Activated CD4-positive, CD25-positive, alpha-beta regulatory T cell treated with anti-CD3 and anti-CD28 coated beads, Interleukin-2, amount 50 U/mL, for 16 hours (primary cell): ENCODE measurements at regions not wholly inside any gene's neighbourhood (a gene's known extent, or its start where the extent isn't known, plus 50 kb on each side); places are given as distances from the start of the nearest gene placed in this dataset.

Source experiments
- DNase-seq: peaks from one replicate; pipeline ENCODE4 v3.0.0-alpha.2; 2020; ENCODE audit warnings: low read depth, low spot score

GRCh38 chr12:126182619-126183236 is 1117.5 kb downstream of the AACS start:
- no peak for DNase-seq

- DNase-seq = no peak
Measured at GRCh38 chr12:126185025-126185424, 1119.8 kb downstream of the AACS start.

GRCh38 chr12:126189856-126190255 is 1124.6 kb downstream of the AACS start:
- no peak for DNase-seq

- no peak for DNase-seq
Measured at GRCh38 chr12:126191031-126191891, 1126.0 kb downstream of the AACS start.

- no peak for DNase-seq
Measured at GRCh38 chr12:126191949-126192348, 1126.7 kb downstream of the AACS start.

GRCh38 chr12:126193190-126193589 is 1128.0 kb downstream of the AACS start:
- DNase-seq = no peak

DNA sequence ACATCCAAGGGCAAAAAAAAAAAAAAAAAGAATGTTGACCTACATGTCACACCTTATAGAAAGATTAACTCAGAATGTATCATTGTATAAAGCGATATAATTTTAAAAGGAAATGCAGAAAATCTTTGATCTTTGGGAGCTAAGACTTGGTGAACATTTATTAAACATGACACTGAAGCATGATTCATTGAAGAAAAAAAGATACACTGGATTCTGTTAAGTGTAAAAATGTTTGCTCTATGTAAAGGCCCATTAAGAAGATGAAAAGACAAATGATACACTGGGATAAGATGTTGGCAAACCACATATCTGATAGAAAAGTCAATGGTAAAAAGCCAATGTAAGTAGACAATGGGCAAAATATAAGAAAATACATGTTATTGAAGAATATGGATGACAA is 1131.0 kb downstream of the AACS start:
- no peak for DNase-seq

GRCh38 chr12:126198516-126198915 is 1133.3 kb downstream of the AACS start:
- no peak for DNase-seq

GRCh38 chr12:126198966-126199692 is 1133.9 kb downstream of the AACS start:
- DNase-seq = no peak

- DNase-seq = no peak
Measured at GRCh38 chr12:126201981-126202537, 1136.8 kb downstream of the AACS start.

GRCh38 chr12:126204326-126204725 is 1139.1 kb downstream of the AACS start:
- DNase-seq = no peak

- DNase-seq = no peak
Measured at GRCh38 chr12:126210026-126210425, 1144.8 kb downstream of the AACS start.

GRCh38 chr12:126210448-126210847 is 1145.2 kb downstream of the AACS start:
- DNase-seq = no peak

DNA sequence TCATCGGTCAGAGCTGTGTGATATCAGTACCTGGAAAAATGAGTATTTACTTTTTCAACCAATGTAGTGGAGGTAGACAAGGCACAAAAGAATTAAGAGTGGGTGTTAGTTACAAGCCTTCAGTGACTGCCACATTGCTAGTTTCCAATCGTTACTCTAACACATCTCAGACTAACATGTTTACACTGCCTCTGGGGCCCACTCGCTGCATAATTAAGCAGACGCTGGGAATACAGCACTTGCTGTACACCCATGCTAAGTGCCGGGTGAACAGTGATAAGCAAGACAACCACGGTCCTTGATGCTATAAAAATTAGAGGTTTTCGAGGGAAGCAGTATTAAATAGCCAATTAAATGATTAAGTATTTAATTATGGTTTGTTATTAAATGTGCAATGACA is 1147.6 kb downstream of the AACS start:
- no peak for DNase-seq

DNA sequence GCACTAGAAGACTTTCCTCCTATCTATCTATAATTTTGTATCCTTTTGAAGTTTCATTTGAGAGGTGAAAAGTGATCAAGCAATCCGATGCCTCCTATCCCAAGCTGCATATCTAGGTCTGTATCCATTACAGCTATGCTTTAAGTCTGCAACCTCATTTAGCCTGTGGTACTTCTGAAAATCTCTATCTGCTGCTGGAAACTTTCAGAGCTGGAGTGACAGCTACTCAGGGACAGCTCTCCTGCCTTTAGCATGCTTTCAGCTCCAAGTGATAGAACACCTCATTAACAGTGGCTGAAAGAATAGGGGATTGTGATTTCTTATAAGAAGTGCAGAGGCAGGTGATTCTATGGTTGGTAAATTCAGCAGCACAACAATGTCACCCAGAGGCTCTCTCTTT is 1153.5 kb downstream of the AACS start:
- DNase-seq = no peak

- DNase-seq = no peak
Measured at GRCh38 chr12:126219139-126219538, 1153.9 kb downstream of the AACS start.

DNA sequence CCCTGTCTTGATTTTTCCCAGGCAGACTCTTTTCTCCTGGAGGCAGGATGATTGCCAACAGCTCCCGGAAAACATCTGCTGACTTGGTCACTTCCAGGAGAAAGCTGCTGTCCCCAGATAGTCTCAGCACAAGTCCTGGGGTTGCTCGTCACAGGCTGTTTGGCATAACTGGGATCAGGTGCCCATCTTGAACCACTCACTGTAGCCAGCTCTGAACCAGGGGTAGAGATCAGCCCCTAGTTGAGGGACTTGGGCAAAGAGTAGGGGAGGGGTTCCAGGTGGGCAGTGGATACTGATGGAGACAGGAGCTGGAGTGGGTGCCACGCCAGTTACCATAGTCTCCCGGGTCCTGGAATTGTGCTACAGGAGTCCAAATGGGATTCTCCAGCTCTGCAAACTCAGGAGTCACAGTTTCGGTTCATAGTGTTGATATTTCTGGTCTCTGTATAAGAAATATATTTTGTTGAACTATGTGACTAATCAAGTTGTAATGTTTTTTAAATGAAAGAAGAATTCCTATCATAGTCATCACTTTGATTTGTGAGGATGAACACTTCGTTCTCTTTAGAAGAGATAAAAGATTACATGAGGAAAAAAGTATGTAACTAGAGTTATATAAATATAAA is 1154.5 kb downstream of the AACS start:
- DNase-seq = no peak

DNA sequence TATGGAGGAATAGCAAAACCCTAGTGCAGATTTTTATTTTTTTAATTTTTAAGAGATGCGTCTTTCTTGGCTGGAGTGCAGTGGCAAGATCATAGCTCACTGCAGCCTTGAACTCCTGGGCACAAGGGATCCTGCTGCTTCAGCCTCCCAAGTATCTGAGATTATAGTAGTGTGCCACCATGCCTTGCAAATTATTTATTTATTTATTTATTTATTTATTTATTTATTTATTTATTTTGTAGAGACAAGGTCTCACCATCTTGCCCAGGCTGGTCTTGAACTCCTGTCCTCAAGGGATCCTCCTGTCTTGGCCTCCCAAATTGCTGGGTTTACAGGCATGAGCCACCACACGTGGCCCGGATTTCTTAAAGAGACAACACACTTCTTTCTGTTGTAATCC is 1158.8 kb downstream of the AACS start:
- no peak for DNase-seq

DNA sequence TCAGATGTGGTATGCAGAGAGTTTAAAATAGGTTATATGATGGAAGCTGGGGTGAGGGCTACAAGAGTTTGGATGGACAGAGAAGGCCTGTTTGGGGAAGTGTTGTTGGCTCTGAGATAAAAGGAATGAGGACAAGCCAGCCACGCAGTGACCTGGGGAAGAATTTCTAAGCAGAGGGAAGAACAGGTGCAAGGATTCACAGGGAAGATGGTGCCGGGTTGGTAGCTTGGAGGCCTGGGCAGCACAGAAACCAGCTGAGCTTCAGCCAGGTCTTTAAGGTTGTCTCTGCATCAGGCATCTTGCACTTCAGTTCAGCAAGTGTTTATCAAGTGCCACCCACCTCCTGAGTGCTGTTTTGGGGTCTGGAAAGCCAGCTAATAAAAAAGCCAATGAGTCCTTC is 1163.7 kb downstream of the AACS start:
- DNase-seq = no peak

DNA sequence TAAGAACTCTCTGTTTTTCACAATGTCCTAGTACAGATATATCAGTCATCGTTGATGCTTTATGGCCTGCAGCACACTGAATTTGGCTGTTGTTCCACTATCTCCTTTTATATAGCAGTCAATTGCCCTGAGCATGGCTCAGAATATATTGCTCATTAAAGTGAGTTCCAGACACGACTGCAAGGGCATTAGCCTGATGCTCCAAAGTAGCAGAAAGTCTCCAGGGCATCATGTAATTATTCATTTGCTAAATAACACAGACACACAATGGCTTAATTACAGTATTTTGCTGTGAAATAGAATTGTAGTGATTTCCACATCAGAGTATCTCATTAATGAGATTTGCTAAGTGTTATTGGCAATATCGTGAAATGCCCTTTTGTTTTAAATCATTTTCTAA is 1167.5 kb downstream of the AACS start:
- DNase-seq = no peak

DNA sequence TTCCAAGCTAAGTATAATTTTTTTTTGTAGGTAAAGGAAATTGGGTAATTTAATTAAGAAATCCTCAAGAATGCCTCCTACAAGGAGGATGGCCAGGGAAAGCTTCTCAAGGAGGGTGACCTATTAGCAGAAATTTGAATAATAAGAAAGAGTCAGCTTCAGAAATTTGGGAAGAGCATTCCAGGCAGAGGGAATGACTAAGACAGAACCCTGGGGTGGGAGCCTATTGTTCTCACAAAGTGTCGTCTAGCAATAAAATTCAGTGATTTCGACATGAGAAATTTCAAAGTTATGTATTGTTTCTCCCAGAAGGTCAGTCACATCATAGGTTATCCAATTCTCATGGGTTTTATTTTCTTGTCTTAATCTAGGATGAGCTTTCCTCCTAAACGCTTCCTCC is 1168.4 kb downstream of the AACS start:
- DNase-seq = no peak
